SU-DHL-6 (cell line): ENCODE measurements at regions not wholly inside any gene's neighbourhood (a gene's known extent, or its start where the extent isn't known, plus 50 kb on each side); places are given as distances from the start of the nearest gene placed in this dataset.

Source experiments
- CTCF ChIP-seq: fragments of 200-600 bp; sonication (generic); IDR thresholded peaks from one replicate; pipeline ENCODE4 v1.5.1; 2017; ENCODE audit warnings: antibody characterized with exemption, mild to moderate bottlenecking, low read length, moderate library complexity; ENCODE audit not compliant: insufficient read depth, poor library complexity, severe bottlenecking
- EZH2phosphoT487 ChIP-seq: fragments of 200-600 bp; sonication (generic), shearing (Covaris generic); conservative IDR thresholded peaks from 2 replicates; pipeline ENCODE4 v1.6.1; 2018; ENCODE audit warnings: mild to moderate bottlenecking, antibody characterized with exemption, low read length, moderate library complexity, mixed read lengths

- TF ChIP-seq CTCF = no peak
- TF ChIP-seq EZH2phosphoT487 = no peak
Measured at GRCh38 chr6:56329271-56330050, 82.1 kb upstream of the COL21A1 start.
